HG02571 (cell line): ENCODE measurements at regions not wholly inside any gene's neighbourhood (a gene's known extent, or its start where the extent isn't known, plus 50 kb on each side); places are given as distances from the start of the nearest gene placed in this dataset.

Experiments used
- ATAC-seq: cut with Tn5 transposase; IDR thresholded peaks from one replicate; pipeline ENCODE4 v1.9.1; 2021; ENCODE audit warnings: mild to moderate bottlenecking, moderate library complexity; ENCODE audit not compliant: unreplicated experiment

DNA sequence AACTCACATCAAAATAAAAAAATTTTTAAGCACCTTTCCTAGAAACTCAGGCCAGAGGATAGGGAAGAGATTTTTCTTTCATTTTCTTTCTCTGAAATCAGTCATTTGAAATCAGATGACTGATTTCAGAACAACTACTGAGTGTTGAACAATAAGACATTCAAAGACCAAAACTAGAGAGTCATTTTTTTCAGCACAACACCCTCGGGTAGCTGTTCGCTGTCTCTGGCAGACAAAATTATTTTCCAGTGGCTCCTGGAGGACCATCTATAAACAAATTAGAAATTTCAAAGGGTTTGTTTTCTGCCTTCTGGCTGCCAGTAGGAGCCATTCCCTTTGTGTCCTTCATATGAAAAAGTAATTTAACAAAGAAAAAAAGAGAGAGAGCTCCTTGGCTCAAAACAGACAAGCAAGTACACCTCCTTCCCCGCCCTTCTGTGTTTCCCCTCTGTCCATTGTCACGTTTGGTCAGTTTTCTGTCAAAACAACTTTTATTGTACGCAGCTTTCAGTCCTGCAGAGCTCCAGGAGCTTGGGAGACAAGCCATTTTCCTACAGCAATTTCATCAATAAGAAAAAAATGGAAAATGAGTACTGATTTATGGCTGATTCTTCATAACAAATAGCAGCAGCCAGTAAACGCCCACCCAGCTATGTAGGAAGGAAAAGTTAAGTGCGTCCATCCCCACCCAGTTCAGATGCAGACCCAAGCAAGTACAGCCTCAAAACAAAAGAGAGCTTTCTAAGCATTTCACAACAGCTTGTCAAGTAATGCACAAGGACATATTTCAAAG lies 405.2 kb downstream of the ZNF608 start:
- ATAC-seq = peak; percentile 44

DNA sequence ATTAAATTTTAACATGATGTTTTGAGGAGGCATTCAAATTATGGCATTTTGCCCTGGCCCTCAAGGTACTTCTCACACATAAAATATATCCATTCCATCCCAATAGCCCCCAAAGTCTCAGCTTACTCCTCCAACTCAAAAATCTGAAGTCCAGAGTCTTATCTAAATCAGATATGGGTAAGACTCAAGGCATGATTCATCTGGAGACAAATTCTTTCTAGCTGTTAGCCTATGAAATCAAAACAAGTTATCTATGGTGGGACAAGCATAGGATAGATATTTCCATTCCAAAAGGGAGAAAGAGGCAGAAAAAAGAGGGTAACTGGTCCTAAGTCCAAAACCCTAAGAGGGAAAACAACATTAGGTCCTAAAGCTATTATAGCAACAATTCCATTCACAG lies 408.4 kb downstream of the ZNF608 start:
- ATAC-seq = no peak

DNA sequence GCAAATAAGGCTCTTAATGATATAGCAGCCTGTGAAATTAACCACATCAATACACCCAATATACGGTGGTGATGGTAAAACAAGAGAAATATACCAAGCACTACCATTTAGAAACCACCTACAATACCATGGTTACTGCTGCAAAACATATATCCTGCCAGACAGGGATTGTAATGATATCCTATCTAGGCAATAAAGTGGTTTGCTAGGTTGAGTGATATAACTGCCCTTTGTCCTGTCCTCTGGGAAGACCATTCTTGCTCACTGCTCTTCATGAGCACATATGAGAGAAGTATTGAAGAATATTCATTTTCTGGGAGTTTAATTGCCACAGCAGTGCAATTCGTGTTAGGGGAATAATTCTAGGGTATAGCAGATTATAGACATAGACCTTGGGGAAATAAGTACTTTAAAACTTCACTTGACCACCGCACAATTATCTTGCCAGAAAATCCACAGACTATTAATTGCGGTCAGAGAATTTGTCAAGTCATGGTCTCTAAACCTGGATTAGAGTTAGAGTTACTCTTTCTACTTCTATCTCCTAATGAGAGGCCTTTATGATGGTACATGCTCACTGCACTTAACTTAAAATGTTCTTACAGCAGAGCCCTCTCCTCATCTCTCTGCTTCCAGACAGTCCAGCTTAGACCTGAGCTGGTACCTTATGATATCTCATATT lies 413.0 kb downstream of the ZNF608 start:
- no peak for ATAC-seq

DNA sequence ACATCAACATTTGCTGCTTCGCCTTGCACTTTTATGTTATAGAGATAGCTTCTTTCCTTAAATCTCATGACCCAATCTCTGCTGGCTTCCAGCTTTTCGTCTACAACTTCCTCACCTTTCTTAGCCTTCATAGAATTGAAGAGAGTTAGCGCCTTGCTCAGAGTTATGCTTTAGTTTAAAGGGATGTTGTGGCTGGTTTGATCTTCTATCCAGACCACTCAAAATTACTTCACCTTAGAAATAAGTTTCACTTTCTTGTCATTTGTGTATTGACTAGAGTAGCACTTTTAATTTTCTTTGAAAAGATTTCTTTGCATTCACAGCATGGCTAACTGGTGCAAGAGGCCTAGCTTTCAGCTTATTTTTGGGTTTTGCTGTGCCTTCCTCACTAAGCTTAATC lies 414.2 kb downstream of the ZNF608 start:
- no peak for ATAC-seq

DNA sequence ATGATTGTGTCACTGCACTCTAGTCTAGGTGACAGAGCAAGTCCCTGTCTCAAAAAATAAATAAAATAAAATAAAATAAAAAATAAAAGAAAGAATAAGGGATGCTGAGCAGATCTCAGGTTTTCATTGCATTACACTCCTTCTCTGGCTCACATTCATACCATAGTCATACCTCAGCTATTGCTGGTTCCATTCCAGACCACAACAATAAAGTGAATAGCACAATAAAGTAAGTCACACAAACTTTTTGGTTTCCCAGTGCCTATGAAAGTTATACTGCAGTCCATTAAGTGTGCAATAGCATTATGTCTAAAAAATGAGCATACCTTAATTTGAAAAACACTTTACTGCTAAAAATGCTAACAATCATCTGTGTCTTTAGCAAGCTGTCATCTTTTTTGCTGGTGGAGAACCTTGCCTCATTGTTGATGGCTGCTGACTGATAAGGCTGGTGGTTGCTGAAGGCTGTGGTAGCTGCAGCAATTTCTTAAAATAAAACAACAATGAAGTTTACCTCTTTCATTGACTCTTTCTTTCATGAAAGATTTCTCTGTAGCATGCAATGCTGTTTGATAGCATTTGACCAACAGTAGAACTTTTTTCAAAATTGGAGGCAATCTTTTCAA lies 415.7 kb downstream of the ZNF608 start:
- ATAC-seq = no peak

DNA sequence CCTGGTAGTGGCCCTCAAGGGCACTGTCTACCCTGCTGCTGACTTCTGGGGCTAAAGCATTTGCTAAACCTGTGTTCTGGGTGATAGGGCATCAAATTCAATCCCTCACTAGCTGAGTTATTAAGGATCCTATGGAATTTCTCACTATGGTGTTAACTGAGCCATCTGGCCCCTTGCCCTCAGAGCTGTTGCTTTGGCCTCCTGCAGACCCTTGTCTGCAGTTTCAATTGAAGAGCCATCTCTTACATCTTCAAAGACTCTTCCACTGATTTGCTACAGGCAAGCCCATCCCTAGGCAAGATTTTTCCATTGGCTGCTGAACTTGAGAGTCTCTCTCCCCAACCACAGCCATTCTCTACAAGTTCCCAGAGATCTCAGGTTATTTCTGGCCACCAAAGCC lies 418.2 kb downstream of the ZNF608 start:
- ATAC-seq = no peak

DNA sequence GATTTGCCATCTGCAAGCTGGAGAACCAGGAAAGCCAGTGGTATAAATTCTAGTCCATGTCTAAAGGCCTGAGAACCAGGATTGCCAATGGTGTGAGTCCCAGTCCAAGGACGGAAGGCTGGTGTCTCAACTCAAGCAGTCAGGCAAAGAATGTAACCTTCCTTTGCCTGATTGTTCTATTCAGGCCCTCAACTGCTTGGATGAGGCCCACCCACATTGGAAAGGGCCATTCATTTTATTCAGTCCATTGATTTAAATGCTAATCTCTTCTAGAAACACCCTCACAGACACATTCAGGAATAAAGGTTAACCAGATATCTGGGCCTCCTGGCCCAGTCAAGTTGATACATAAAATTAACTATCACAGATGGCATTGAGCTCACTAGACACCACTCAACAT lies 427.8 kb downstream of the ZNF608 start:
- ATAC-seq = no peak

DNA sequence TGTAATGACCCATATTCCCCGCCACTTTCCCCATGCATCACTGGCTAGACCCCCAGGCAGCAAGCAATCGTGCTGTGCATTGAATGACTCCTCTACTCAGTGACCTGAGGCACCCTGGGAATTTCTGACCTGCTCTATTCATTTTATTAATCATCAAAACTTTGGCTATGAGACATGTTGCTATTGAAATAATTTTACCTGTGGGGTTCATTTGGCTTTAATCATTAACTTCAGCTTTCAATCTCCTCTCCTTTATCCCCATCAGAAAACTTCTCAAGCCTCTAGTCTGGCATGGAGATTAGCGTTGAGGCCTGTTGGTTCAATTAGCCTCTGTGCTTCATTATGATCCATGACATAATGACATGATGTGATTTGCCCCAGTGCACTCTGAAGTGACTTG lies 429.0 kb downstream of the ZNF608 start:
- ATAC-seq = no peak

DNA sequence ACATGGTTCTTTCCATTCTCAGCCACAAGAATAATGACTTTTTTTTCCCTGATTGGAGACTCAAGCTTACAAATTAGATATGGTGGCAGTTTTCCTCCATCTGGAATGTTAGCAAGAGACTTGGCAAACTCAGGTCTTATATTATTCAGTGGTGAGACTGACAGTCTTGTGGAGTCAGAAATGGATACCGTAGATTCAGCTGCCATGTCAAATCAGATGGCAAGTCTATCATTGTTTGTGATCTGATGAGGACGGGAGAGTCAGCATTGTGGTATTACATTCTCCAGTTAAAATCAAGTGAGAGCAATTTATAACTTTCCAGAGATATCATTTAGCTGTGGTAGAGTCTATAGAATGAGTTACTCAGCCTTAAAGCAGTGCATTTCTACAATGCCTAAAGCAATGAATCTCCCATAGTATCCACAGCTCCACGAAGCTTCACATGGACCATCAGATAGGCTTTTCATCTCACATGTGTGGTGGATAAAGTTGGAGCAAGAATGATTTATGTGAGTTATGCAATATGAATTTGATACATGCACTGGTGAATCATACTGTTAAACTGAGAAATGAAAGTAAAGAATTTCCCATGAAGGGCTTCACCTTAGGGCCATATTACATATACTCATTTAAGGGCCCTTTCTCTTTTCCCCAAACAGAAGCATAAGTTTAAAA lies 430.6 kb downstream of the ZNF608 start:
- ATAC-seq = no peak

DNA sequence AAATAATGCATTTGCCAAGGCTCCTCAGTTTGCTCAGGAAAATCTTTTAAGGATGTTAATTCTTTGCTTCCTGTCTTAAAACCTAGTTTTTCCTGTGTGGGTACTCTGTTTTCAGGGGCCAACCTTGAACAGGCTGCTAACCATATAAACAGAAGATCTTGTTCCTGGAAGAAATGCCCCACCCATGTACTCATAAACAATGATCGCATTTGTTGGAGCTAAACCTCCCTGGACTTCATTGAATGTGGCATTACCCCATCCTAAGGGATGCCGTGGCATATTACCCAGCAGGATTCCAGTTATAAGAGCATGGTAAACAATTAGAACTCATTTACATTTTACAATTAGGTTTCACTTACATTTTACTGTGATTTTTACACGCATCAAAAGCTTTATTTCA lies 436.0 kb downstream of the ZNF608 start:
- no peak for ATAC-seq

DNA sequence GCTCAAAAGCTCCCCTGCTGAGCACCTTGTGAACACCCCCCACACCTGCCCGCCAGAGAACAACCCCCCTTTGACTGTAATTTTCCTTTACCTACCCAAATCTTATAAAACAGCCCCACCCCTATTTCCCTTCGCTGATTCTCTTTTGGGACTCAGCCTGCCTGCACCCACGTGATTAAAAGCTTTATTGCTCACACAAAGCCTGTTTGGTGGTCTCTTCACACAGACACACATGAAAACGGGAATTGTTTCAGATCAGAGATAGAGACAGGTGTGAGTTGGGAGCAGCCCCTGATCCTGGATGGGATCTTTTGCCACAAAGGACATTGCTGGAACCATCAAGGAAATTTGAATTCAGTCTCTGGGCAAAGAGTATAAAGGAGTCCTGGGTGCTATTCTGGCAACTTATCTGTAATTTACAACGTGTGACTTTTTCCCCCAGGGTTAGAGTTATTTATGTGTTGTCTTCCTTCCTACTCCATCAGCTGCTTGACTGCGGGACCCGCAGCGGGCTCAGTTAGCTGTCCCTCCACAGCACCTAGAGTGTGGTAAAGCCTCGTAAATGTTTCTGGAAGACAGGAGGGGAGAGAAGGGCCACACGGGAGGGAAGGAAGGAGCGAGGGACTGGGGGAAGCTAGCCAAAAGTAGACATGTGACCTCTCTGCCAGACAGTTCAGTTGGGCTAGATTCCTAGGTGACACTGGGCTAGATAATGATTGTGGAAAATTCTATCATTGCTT lies 437.0 kb downstream of the ZNF608 start:
- no peak for ATAC-seq

DNA sequence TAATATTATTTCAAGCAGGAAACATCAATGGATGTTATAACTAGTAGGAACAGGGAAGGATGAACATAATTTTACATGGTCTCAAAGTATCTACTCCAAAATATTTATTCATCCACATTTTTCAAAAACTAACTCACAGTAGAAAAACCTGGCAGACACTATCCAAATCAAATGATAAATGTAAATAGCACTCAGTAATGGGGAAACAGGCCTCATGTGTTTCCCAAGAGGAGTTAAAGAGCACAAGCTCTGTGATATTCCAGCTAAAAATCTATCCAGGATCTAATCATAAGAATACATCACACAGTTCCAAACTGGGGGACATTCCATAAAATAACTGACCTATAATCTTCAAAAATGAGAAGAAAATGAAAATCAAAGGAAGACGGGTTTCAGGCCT lies 443.1 kb downstream of the ZNF608 start:
- no peak for ATAC-seq

DNA sequence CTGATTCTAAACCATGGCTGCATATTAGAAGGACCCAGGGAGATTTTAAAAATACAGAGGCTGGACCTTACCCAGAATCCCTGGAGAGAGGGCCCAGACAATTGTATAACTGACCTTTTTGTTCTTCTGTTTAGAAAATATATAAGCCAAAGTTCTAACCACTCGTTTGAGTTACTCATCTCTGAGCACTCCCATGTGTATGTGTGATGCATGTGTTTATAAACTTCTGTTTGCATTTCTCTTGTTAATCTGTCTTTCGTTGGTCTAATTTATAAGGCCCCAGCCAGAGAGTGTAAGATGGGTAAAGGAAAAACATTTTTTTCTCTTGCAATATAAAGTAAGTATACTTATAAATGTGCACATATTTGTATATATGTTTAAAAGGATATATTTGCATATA lies 443.9 kb downstream of the ZNF608 start:
- no peak for ATAC-seq

DNA sequence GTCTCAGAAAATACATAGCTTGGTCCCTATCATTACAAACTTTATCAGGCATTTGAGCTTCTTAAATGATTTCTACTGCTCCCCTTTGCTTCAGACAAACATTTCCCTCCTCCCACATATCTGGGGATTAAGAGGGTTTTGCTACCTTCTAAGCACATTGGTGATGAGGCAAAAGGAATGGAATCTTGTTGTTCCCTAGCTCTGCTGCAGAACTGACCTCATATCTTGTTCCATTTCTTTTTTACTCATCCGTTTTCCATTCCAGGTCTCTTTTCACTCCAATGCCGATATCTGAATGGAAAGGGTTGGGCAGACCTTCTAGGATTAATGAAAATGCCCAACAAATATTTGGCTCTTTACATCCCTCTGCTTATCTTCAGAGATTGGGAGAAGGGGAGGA lies 444.6 kb downstream of the ZNF608 start:
- ATAC-seq = no peak

DNA sequence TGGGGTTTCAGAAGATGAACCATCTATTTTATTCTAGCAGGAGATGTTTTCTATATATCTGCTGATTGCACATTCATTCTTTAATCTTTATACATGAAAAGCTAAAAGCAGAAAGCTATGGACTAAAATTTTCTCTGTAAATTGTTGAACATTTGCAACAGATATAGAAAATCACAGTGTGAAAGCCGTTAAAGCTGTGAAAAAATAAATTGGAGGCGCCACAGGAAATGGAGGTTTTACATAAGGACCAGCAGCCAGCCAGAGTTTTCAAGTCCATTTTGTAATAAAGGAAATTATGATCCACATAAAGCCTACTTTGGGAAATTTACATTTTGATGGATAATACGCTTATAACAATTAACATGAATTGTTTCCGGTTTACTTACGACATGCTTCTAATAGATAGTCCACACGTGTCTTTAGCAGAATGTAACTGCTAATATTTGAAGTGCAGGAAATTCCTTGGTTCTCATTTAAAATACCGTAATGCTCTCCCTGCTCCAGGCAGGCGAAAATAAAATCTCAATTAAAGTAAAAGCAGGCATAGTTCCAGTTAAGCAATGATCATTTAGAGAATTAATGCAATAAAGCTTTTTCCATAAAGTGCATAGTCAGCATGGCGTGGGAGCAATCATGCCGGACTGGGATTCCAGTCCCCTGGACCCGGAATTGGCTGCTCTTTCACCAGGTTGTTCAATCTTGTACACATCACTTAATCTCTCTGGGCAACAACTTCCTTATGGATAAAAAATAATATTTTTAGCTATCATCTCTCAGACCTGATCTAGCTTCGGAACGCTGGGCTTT lies 445.4 kb downstream of the ZNF608 start:
- no peak for ATAC-seq

DNA sequence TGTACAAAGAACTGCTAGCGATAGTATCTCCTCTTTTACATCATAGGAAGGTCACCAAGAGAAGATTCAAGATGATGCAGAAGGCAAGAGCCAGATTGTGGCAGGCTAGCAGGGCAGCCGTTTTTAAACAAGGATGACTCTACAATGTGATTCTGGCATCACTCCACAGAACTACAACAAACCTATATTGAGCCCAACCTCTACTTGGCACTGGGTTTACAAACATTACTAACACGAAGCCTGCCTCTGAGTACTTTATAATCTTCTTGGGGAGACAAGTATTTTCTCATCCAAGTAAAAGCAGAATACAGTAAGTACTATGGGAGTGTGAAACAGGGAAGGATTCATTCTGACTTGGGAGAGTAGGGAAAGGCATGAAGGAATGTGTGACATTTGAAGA lies 448.6 kb downstream of the ZNF608 start:
- no peak for ATAC-seq

DNA sequence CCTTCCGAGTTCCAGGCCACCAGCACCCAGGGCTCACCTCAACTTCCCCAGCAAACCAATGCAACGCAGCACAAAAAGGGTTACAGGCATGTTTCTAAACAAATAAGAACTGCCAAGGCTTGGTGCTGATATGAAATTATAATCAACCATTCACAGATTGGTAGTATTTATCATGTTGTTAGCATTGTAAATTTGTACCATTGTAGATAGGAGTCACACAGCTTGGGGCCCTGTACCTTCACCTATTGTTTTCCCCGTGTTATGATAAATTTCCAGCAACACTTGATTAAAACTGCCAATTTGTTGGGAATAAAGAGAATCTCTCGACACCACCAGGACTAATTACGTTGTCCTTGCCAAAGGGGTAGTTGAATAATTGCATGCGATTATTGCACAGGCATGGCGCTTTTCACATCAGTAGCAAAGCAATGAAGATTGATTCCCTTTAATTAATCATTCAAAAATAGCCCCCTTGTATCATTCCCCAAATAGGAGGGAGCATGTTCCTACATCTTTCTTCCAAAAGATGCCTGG lies 454.1 kb downstream of the ZNF608 start:
- ATAC-seq = no peak

DNA sequence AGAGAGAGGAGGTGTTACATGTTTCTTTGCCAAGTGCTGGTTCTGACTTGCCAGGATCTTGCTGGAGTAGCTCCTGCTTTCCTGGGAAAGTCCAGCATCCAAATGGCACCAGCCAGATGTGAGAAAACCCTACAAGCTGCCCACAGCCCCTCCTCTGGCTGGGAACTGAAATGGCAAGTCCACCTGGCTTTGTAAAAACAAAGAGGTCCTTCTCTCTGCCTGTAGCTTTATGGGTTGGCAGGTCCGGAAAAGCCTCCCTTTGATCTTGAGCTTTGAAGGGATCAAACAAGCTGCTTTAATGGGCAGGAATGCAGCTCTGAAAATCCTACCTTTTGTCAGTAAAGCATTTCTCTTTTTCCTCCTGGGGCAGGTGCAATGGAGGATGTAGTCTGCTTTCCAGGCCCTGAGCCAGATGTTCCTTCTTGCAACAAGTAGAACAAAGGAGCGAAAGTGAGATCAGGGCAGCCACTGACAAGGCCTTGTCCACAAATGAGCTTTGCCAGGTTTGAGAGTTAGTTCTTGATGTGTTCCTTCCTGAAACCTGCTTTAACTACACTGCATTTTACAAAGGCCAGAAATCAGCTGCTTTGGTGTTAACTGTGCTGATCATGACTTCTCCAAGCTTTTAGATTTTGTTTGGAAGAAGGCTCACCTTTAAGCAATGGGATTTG lies 456.7 kb downstream of the ZNF608 start:
- no peak for ATAC-seq

DNA sequence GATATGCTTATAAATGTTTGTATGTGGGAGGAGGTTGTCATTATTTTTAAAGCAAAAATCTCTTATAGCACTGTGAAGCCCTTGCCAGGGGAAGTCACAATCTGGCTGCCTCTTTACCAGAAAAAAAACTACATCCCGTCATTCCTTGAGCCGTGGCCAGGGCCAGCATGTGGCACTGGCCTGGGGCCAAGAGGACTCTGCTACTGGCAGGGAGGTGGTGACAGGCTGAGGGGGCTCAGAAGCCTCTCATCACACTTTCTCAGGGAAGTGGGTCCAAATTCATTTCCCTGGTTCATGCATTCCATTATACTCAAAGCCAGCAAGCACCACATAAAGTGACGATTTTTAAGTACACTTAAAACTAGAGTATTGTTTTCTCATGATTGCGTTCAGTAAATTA lies 457.3 kb downstream of the ZNF608 start:
- ATAC-seq = no peak
